HG03196 (cell line): ENCODE measurements at regions not wholly inside any gene's neighbourhood (a gene's known extent, or its start where the extent isn't known, plus 50 kb on each side); places are given as distances from the start of the nearest gene placed in this dataset.
"Not testable (repeated sequence)": the region's sequence is repeated elsewhere in the genome, so short reads cannot be mapped to it uniquely, and the experiment has no call there.

ENCODE experiments used
- ATAC-seq: cut with Tn5 transposase; IDR thresholded peaks from one replicate; pipeline ENCODE4 v1.9.1; 2021; ENCODE audit not compliant: unreplicated experiment

- ATAC-seq, result no peak
Measured at GRCh38 chr22:46026899-46027210, 49.9 kb upstream of the WNT7B start.

GRCh38 chr22:46027211-46028105 lies 50.5 kb upstream of the WNT7B start:
- ATAC-seq, result no peak

- no peak for ATAC-seq
Measured at GRCh38 chr22:46028106-46028991, 51.4 kb upstream of the WNT7B start.

GRCh38 chr22:46029036-46029435 lies 52.1 kb upstream of the WNT7B start:
- no peak for ATAC-seq

- ATAC-seq, result no peak
Measured at GRCh38 chr22:46029574-46030200, 52.7 kb upstream of the WNT7B start.

GRCh38 chr22:46030231-46030880 lies 53.4 kb upstream of the WNT7B start:
- no peak for ATAC-seq

GRCh38 chr22:46031066-46031465 lies 54.1 kb upstream of the WNT7B start:
- no peak for ATAC-seq

- no peak for ATAC-seq
Measured at GRCh38 chr22:46031557-46031956, 54.6 kb upstream of the WNT7B start.

- no peak for ATAC-seq
Measured at GRCh38 chr22:46031965-46032851, 55.2 kb upstream of the WNT7B start.

- ATAC-seq, result no peak
Measured at GRCh38 chr22:46033256-46034200, 56.6 kb upstream of the WNT7B start.

GRCh38 chr22:46034480-46034879 lies 57.5 kb upstream of the WNT7B start:
- not testable (repeated sequence) for ATAC-seq

- ATAC-seq, result no peak
Measured at GRCh38 chr22:46035380-46035741, 58.4 kb upstream of the WNT7B start.

GRCh38 chr22:46035742-46036557 lies 59.0 kb upstream of the WNT7B start:
- ATAC-seq, result peak; percentile 83

- no peak for ATAC-seq
Measured at GRCh38 chr22:46036558-46037408, 59.8 kb upstream of the WNT7B start.

GRCh38 chr22:46038174-46038487 lies 61.2 kb upstream of the WNT7B start:
- no peak for ATAC-seq

- ATAC-seq, result no peak
Measured at GRCh38 chr22:46038516-46039430, 61.8 kb upstream of the WNT7B start.
